Spleen (tissue), 11 donors: ENCODE measurements at regions not wholly inside any gene's neighbourhood (a gene's known extent, or its start where the extent isn't known, plus 50 kb on each side); places are given as distances from the start of the nearest gene placed in this dataset.
"Not testable (repeated sequence)": the region's sequence is repeated elsewhere in the genome, so short reads cannot be mapped to it uniquely, and the experiment has no call there.

Experiments
- DNase-seq: peaks from one replicate; pipeline ENCODE4 v3.0.0-alpha.2; 2020
- H3K27ac ChIP-seq, 8 donors: fragments of 200-600 bp; sonication (generic) in 7 of 8; 1 replicate in 4 of 8; 2 replicates in 4 of 8; pipeline versions ENCODE4 v1.5.0 to v1.8.0; 2016 to 2021; ENCODE audit warnings: inconsistent platforms in 4 of 8, mild to moderate bottlenecking in 4 of 8, moderate library complexity in 1 of 8
- H3K27me3 ChIP-seq, 7 donors: fragments of 200-600 bp; sonication (generic) in 6 of 7; replicated peaks in 1 of 7; 1 replicate in 4 of 7; 2 replicates in 3 of 7; pipeline versions ENCODE4 v1.5.0 to v1.8.0; 2016 to 2021; ENCODE audit warnings: inconsistent platforms in 3 of 7, mild to moderate bottlenecking in 1 of 7
- H3K36me3 ChIP-seq, 6 donors: fragments of 200-600 bp; sonication (generic) in 5 of 6; 1 replicate in 4 of 6; 2 replicates in 2 of 6; pipeline versions ENCODE4 v1.5.0 to v1.8.0; 2016 to 2021; ENCODE audit warnings: inconsistent platforms in 2 of 6
- H3K4me1 ChIP-seq, 6 donors: fragments of 200-600 bp; sonication (generic) in 5 of 6; 1 replicate in 3 of 6; 2 replicates in 3 of 6; pipeline versions ENCODE4 v1.5.0 to v1.8.0; 2016 to 2021; ENCODE audit warnings: inconsistent platforms in 3 of 6
- H3K4me3 ChIP-seq, 8 donors: fragments of 200-600 bp; sonication (generic) in 7 of 8; 1 replicate in 4 of 8; 2 replicates in 4 of 8; pipeline versions ENCODE4 v1.5.0 to v1.8.0; 2016 to 2021; ENCODE audit warnings: inconsistent platforms in 4 of 8, mild to moderate bottlenecking in 4 of 8, moderate library complexity in 2 of 8
- H3K9me3 ChIP-seq, 8 donors: fragments of 200-600 bp; sonication (generic) in 7 of 8; 1 replicate in 4 of 8; 2 replicates in 4 of 8; pipeline versions ENCODE4 v1.5.0 to v1.8.0; 2016 to 2021; ENCODE audit warnings: inconsistent platforms in 4 of 8
- CTCF ChIP-seq, 11 experiments: fragments of 200-600 bp in 7 of 11; fragments of 450-650 bp in 4 of 11; sonication (generic) in 4 of 11; IDR thresholded peaks in 8 of 11; conservative IDR thresholded peaks in 3 of 11; 1 replicate in 7 of 11; 2 replicates in 4 of 11; pipeline versions ENCODE4 v1.4.0 to v1.8.0; 2016 to 2021; ENCODE audit warnings: antibody characterized with exemption in 11 of 11, inconsistent platforms in 4 of 11, mild to moderate bottlenecking in 1 of 11
- POLR2A ChIP-seq, 3 donors: fragments of 450-650 bp; IDR thresholded peaks; one replicate each; pipeline ENCODE4 v1.5.1; 2017; ENCODE audit warnings: antibody characterized with exemption in 3 of 3, mild to moderate bottlenecking in 1 of 3
- POLR2AphosphoS5 ChIP-seq, 3 donors: sonication (generic); formaldehyde crosslinking; IDR thresholded peaks; one replicate each; pipeline ENCODE4 v1.5.1; 2017; ENCODE audit warnings: antibody characterized with exemption in 3 of 3
- WGBS, 5 donors: extraction: QIAGEN DNeasy Blood & Tissue Kit in 3 of 5; methylation state at CpG; one replicate each; pipeline versions ENCODE4 v1.1.5 to v1.1.7; 2013 to 2018; 5-methylcytosine and 5-hydroxymethylcytosine counted together
- intact Hi-C: fragments of 100-400 bp; cut with DNase I; formaldehyde crosslinking; loops from one replicate; pipeline ENCODE4 v1.15.0; 2023; ENCODE audit warnings: low total_unique reads
- donor health status: healthy with polysubstance abuse.
- donor health status: DM: no; HTN: no; CAD: no; lungs with moderate emphysema.
- donor health status: DM: no; HTN: no; CAD: no.
- donor health status: Bipolar disorder and iron deficiency.
- donor health status: healthy.
- donor health status: DM: no; HTN: no; CAD: no.
- donor health status: DM: yes; HTN: yes; CAD: no.

DNA sequence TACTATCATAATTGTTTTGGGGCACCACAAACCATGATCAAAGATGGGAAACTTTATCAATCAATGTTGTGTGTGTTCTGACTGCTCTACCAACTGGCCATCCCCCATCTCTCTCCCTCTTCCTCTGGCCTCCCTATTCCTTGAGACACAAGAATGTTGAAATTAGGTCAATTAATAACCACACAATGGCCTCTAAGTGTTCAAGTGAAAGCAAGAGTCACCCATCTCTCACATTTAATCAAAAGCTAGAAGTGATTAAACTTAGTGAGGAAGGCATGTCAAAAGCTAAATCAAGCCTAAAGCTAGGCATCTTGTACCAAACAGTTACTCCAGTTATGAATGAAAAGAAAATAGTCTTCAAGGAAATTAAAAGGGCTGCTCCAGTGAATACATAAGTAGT is 390.3 kb upstream of the NFIA start:
- Histone ChIP-seq H3K27me3 (no peaks in the 10 kb centered on the region), H3K4me1 (no peaks in the 10 kb centered on the region), H3K4me3 (no peak overlapping the region), H3K9me3 (peaks cover 0 to 26% (median 15%) of the 10 kb centered on the region in 8 donors), H3K36me3 (no peaks in the 10 kb centered on the region), H3K27ac (no peak overlapping the region)
- intact Hi-C loops: no loop called here
- no peak for DNase-seq
- TF ChIP-seq POLR2A (IDR thresholded peaks at IDR 0.05): no peak
- no peak for TF ChIP-seq POLR2AphosphoS5 (IDR thresholded peaks at IDR 0.05)
- no peak for TF ChIP-seq CTCF (IDR thresholded peaks at IDR 0.05 in 8 of 11, conservative IDR thresholded peaks at IDR 0.05 in 3 of 11)

GRCh38 chr1:60688221-60688620 is 394.1 kb upstream of the NFIA start:
- H3K4me1 ChIP-seq, H3K27me3 ChIP-seq, intact Hi-C loops, DNase-seq, H3K27ac ChIP-seq, H3K36me3 ChIP-seq, H3K4me3 ChIP-seq: not testable (repeated sequence)
- peaks cover 0 to 27% (median 13%) of the 10 kb centered on the region in 8 donors for H3K9me3 ChIP-seq
- WGBS, 5 donors: 41 to 63% (median 52%) methylated on average over 2 of the region's 2 CpGs

- TF ChIP-seq CTCF (IDR thresholded peaks at IDR 0.05 in 8 of 11, conservative IDR thresholded peaks at IDR 0.05 in 3 of 11) (no peak), POLR2A (IDR thresholded peaks at IDR 0.05) (no peak), POLR2AphosphoS5 (IDR thresholded peaks at IDR 0.05) (no peak)
- no peaks in the 10 kb centered on the region for H3K4me1 ChIP-seq
- 65 to 71% (median 66%) methylated on average over 2 of the region's 2 CpGs for WGBS, 5 donors
Measured at GRCh38 chr1:60681095-60681860, 401.1 kb upstream of the NFIA start.

DNA sequence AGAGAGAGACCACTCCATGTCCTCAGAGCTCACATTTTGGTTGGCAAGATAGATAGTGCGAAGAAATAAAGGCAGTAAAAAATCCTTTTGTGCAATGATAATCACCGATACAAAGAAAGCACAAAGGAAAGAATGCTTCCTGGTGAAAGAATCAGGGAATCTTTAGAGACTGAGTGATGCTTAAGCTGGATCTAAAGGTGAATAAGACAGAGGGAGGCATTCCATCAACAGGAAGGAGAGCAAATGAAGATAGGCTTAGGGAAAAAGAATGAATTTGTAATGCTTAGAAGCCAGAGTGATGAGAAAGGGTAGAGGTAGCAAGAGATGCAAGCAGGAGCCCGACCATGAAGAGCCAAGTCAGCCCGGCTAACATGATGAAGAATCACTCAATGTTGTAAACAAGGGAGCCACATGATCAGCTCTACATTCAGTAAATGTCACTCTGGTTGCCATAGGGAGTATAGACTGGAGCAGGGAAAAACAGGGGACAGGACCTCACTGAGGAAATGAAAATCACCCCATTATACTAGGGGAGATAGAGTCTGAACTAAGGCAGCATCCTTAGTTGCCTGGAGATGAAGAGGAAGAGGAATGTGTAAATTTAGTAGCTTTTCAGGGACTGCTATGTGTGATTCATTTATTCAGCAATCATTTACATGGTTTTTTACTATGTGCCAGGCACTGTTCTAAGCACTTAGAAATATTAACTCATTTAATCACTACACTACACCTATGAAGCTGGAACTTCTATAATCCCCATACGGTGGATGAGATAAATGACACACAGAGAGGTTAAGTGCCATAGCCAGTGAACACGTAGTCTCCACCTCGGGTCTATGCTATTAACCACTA is 402.6 kb upstream of the NFIA start:
- Histone ChIP-seq H3K36me3 (no peaks in the 10 kb centered on the region), H3K4me1 (no peaks in the 10 kb centered on the region), H3K9me3 (no peaks in the 10 kb centered on the region), H3K4me3 (no peak overlapping the region), H3K27ac (no peak overlapping the region), H3K27me3 (no peaks in the 10 kb centered on the region)
- intact Hi-C loops: no loop called here
- DNase-seq: no peak
- TF ChIP-seq POLR2AphosphoS5 (IDR thresholded peaks at IDR 0.05) (no peak), POLR2A (IDR thresholded peaks at IDR 0.05) (no peak), CTCF (IDR thresholded peaks at IDR 0.05 in 8 of 11, conservative IDR thresholded peaks at IDR 0.05 in 3 of 11) (no peak)
- WGBS, 5 donors: 77 to 86% (median 79%) methylated on average over 7 of the region's 7 CpGs

More at GRCh38 chr1:60681095-60681860, 401.1 kb upstream of the NFIA start:
- H3K36me3 ChIP-seq: no peaks in the 10 kb centered on the region
- no peak for DNase-seq
- no peaks in the 10 kb centered on the region for H3K9me3 ChIP-seq
- no peaks in the 10 kb centered on the region for H3K27me3 ChIP-seq
- H3K27ac ChIP-seq: no peak overlapping the region
- H3K4me3 ChIP-seq: no peak overlapping the region
- intact Hi-C loops: no loop called here
